Pancreas (tissue), 10 donors: ENCODE measurements at regions not wholly inside any gene's neighbourhood (a gene's known extent, or its start where the extent isn't known, plus 50 kb on each side); places are given as distances from the start of the nearest gene placed in this dataset.

Experiments used
- ATAC-seq, 4 donors: fragments of 200-7000 bp; cut with Tn5 transposase; one replicate each; pipeline versions ENCODE4 v1.8.0 to v1.9.1; 2020; ENCODE audit warnings: mild to moderate bottlenecking in 4 of 4, moderate library complexity in 4 of 4
- DNase-seq, 6 donors: peaks; one replicate each; pipeline ENCODE4 v3.0.0-alpha.2; 2020
- FAIRE-seq: peaks from 2 replicates; lab custom pipeline; 2012; peaks lifted over from hg19 to GRCh38; lab: Jason Lieb, UNC
- H3K27ac ChIP-seq, 4 donors: fragments of 200-600 bp; sonication (generic); 1 replicate in 3 of 4; 2 replicates in 1 of 4; pipeline versions ENCODE4 v1.5.0 to v1.8.0; 2020
- H3K27me3 ChIP-seq, 4 donors: fragments of 200-600 bp; one replicate each; pipeline ENCODE4 v1.8.0; 2021
- H3K36me3 ChIP-seq, 3 donors: fragments of 200-600 bp; sonication (generic) in 1 of 3; one replicate each; pipeline versions ENCODE4 v1.5.0 to v1.8.0; 2020 to 2021
- H3K4me1 ChIP-seq, 3 donors: fragments of 200-600 bp; one replicate each; pipeline ENCODE4 v1.8.0; 2021
- H3K4me3 ChIP-seq, 4 donors: fragments of 200-600 bp; sonication (generic) in 2 of 4; one replicate each; pipeline versions ENCODE4 v1.5.0 to v1.8.0; 2020 to 2021
- H3K9me3 ChIP-seq, 4 donors: fragments of 200-600 bp; one replicate each; pipeline ENCODE4 v1.8.0; 2021
- CTCF ChIP-seq, 4 donors: fragments of 200-600 bp; sonication (generic) in 3 of 4; IDR thresholded peaks; one replicate each; pipeline versions ENCODE4 v1.5.0 to v1.8.0; 2021; ENCODE audit warnings: antibody characterized with exemption in 4 of 4
- WGBS, 2 donors: extraction: QIAGEN DNeasy Blood & Tissue Kit; methylation state at CpG; one replicate each; pipeline ENCODE4 v1.1.7; 2013; 5-methylcytosine and 5-hydroxymethylcytosine counted together
- intact Hi-C, 3 donors: fragments of 100-400 bp; cut with DNase I; formaldehyde crosslinking; loops; one replicate each; pipeline versions ENCODE4 v1.11.1 to v1.14.2; 2022
- donor health status: healthy with polysubstance abuse.
- donor health status: DM: no; HTN: no; CAD: no; lungs with moderate emphysema.
- donor health status: DM: no; HTN: no; CAD: no.
- donor health status: control.
- donor health status: control.
- donor health status: Bipolar disorder and iron deficiency.
- donor health status: DM: yes; HTN: yes; CAD: no.
- donor health status: DM: no; HTN: no; CAD: no.
- donor health status: DM: no; HTN: no; CAD: no.
- donor health status: DM: yes; HTN: yes; CAD: no.

- Histone ChIP-seq H3K27me3 (no peaks in the 10 kb centered on the region), H3K4me1 (no peaks in the 10 kb centered on the region), H3K4me3 (no peak overlapping the region), H3K27ac (no peak overlapping the region), H3K9me3 (no peaks in the 10 kb centered on the region), H3K36me3 (no peaks in the 10 kb centered on the region)
- intact Hi-C loops = no loop called here
- no peak for TF ChIP-seq CTCF (IDR thresholded peaks at IDR 0.05)
- ATAC-seq = no peak
- FAIRE-seq = no peak
- WGBS, 2 donors = 81 to 84% methylated on average over 2 of the region's 2 CpGs
- DNase-seq = no peak
These were observed 110.6 kb upstream of the TNP1 start for GRCh38 chr2:216970359-216970915.

- no peak for ATAC-seq
- Histone ChIP-seq H3K9me3 (no peaks in the 10 kb centered on the region), H3K27me3 (no peaks in the 10 kb centered on the region), H3K27ac (no peak overlapping the region), H3K4me1 (no peaks in the 10 kb centered on the region), H3K36me3 (no peaks in the 10 kb centered on the region), H3K4me3 (no peak overlapping the region)
- WGBS, 2 donors = 94 to 100% methylated on average over 1 of the region's 1 CpG
- intact Hi-C loops = no loop called here
- FAIRE-seq = no peak
- no peak for DNase-seq
- no peak for TF ChIP-seq CTCF (IDR thresholded peaks at IDR 0.05)
These were observed 108.0 kb upstream of the TNP1 start for GRCh38 chr2:216967889-216968288.

GRCh38 chr2:216960671-216961268 is 100.9 kb upstream of the TNP1 start:
- TF ChIP-seq CTCF (IDR thresholded peaks at IDR 0.05) = no peak
- Histone ChIP-seq H3K27ac (no peak overlapping the region), H3K4me3 (no peak overlapping the region), H3K36me3 (no peaks in the 10 kb centered on the region), H3K27me3 (no peaks in the 10 kb centered on the region), H3K9me3 (no peaks in the 10 kb centered on the region), H3K4me1 (no peaks in the 10 kb centered on the region)
- WGBS, 2 donors = 81 to 85% methylated on average over 6 of the region's 6 CpGs
- FAIRE-seq = no peak
- DNase-seq = no peak
- intact Hi-C loops = no loop called here
- no peak for ATAC-seq

DNA sequence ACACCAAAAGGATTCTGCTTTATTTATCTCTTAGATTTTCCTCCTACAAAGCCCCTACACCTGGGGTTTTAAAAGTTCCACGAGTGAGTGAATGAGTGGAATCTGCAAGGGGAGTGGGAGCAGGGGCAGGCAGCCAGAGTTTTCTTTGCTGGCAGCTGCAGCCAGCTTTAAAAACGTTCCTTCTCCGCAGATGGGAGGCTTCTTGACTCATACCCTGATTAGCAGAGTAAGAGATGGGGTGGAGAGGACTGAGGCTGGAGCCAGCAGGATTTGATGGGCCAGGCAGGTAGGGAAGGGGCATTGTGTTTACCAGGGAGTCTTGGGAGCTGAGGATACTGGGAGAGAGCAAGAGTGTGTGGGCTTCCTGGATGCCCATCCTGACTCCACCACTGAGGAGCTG is 99.6 kb upstream of the TNP1 start:
- Histone ChIP-seq H3K9me3 (no peaks in the 10 kb centered on the region), H3K36me3 (no peaks in the 10 kb centered on the region), H3K27ac (no peak overlapping the region), H3K4me1 (no peaks in the 10 kb centered on the region), H3K27me3 (no peaks in the 10 kb centered on the region), H3K4me3 (no peak overlapping the region)
- ATAC-seq (no peak), DNase-seq (no peak), FAIRE-seq (no peak)
- WGBS, 2 donors = 13 to 50% methylated on average over 3 of the region's 3 CpGs
- TF ChIP-seq CTCF (IDR thresholded peaks at IDR 0.05) = no peak
- intact Hi-C loops = no loop called here

DNA sequence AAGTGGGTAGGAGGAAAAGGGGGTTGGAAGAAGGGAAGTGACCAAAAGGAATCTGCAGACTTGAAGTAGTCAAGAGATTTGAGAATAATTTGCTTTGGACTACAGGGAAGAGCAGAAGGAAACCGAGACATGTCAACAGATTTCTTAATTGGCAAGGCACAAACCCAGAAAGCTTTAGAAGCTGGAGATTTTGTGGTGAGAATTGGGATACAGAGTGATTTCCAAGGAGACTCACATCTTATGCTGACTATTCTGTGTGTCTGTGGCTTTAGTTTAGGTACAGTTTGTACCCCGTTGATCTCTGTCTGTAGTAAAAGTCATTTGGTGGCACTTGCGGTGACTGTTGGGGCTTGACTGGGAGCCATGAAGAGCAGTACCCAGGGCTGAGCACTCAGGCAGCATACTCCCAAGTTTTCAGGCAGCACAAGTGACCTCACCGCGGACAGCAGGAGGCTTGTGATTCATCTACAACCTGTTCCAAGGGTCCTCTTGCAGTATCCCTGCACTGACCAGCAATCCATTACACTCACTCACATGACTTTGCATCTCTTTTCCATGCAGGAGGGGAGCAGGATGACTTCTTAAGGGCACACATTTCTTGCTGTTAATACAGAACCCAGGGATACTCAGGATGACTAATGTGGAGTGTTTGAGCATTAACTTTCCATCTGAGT is 97.1 kb upstream of the TNP1 start:
- FAIRE-seq (no peak), ATAC-seq (no peak), DNase-seq (no peak)
- Histone ChIP-seq H3K36me3 (no peaks in the 10 kb centered on the region), H3K4me3 (no peak overlapping the region), H3K27ac (no peak overlapping the region), H3K27me3 (no peaks in the 10 kb centered on the region), H3K4me1 (no peaks in the 10 kb centered on the region), H3K9me3 (no peaks in the 10 kb centered on the region)
- intact Hi-C loops = no loop called here
- WGBS, 2 donors = 90% methylated on average over 5 of the region's 5 CpGs
- no peak for TF ChIP-seq CTCF (IDR thresholded peaks at IDR 0.05)
